Glutamatergic neuron (in vitro differentiated cells): ENCODE measurements at regions not wholly inside any gene's neighbourhood (a gene's known extent, or its start where the extent isn't known, plus 50 kb on each side); places are given as distances from the start of the nearest gene placed in this dataset.

Source experiments
- DNase-seq: peaks from one replicate; pipeline ENCODE4 v3.0.0; 2022
- H3K27ac Mint-ChIP-seq: one replicate; pipeline ENCODE4 v1.8.0; 2020; ENCODE audit warnings: mild to moderate bottlenecking, mixed read lengths, inconsistent platforms; ENCODE audit not compliant: unreplicated experiment
- H3K27me3 Mint-ChIP-seq: one replicate; pipeline ENCODE4 v1.8.0; 2020; ENCODE audit warnings: mild to moderate bottlenecking, moderate library complexity, mixed read lengths, inconsistent platforms; ENCODE audit not compliant: unreplicated experiment
- H3K36me3 Mint-ChIP-seq: one replicate; pipeline ENCODE4 v1.8.0; 2020; ENCODE audit warnings: mild to moderate bottlenecking, mixed read lengths, inconsistent platforms; ENCODE audit not compliant: unreplicated experiment
- H3K4me1 Mint-ChIP-seq: one replicate; pipeline ENCODE4 v1.8.0; 2020; ENCODE audit warnings: mild to moderate bottlenecking, low read depth, mixed read lengths, inconsistent platforms; ENCODE audit not compliant: unreplicated experiment
- H3K4me3 Mint-ChIP-seq: one replicate; pipeline ENCODE4 v1.8.0; 2020; ENCODE audit warnings: mild to moderate bottlenecking, mixed read lengths, inconsistent platforms; ENCODE audit not compliant: unreplicated experiment
- H3K9me3 Mint-ChIP-seq: one replicate; pipeline ENCODE4 v1.8.0; 2020; ENCODE audit warnings: mild to moderate bottlenecking, moderate library complexity, mixed read lengths, inconsistent platforms; ENCODE audit not compliant: unreplicated experiment
- CTCF ChIP-seq: fragments of 200-600 bp; sonication (generic); IDR thresholded peaks from one replicate; pipeline ENCODE4 v1.5.0; 2021; ENCODE audit not compliant: partially characterized antibody, unreplicated experiment

GRCh38 chrX:92351511-92351910, 572.3 kb downstream of the PCDH11X start:
- TF ChIP-seq CTCF, result no peak
- no peaks in the 10 kb centered on the region for H3K36me3 Mint-ChIP-seq
- no peak overlapping the region for H3K27ac Mint-ChIP-seq
- no peak for DNase-seq
- H3K4me1 Mint-ChIP-seq, result no peaks in the 10 kb centered on the region
- no peaks in the 10 kb centered on the region for H3K9me3 Mint-ChIP-seq
- no peak overlapping the region for H3K4me3 Mint-ChIP-seq
- H3K27me3 Mint-ChIP-seq, result no peaks in the 10 kb centered on the region
